ENCODE measurements at regions not wholly inside any gene's neighbourhood (a gene's known extent, or its start where the extent isn't known, plus 50 kb on each side); places are given as distances from the start of the nearest gene placed in this dataset.

DNA sequence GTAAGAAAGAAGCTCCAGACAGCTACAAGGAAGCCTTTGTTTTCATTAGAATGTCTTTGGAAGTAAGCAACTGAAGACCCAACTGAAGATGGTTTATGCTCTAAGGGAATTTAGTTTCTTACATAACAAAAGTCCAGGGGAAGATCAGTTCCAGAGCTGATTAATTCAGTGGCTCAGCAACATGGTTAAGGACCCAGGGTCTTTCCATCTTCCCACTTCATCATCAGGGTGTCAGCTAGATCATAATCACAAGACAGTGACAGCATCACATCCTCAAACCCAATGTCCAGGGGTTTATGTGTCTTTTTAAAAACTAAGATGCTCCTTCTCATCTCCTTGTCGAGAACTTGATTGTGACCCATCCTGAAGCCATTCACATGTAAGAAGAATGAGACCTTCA lies 119.7 kb upstream of the PRDM1 start:
- CTCF ChIA-PET: no interaction called here
- H3K4me1 ChIP-seq (ENCODE audit: insufficient read depth, low read length): no peaks in the 10 kb centered on the region
- TF ChIP-seq, protein P1, sequence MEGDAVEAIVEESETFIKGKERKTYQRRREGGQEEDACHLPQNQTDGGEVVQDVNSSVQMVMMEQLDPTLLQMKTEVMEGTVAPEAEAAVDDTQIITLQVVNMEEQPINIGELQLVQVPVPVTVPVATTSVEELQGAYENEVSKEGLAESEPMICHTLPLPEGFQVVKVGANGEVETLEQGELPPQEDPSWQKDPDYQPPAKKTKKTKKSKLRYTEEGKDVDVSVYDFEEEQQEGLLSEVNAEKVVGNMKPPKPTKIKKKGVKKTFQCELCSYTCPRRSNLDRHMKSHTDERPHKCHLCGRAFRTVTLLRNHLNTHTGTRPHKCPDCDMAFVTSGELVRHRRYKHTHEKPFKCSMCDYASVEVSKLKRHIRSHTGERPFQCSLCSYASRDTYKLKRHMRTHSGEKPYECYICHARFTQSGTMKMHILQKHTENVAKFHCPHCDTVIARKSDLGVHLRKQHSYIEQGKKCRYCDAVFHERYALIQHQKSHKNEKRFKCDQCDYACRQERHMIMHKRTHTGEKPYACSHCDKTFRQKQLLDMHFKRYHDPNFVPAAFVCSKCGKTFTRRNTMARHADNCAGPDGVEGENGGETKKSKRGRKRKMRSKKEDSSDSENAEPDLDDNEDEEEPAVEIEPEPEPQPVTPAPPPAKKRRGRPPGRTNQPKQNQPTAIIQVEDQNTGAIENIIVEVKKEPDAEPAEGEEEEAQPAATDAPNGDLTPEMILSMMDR (IDR thresholded peaks at IDR 0.05): no peak
- H3K27ac ChIP-seq (ENCODE audit: low read depth in 1 of 2, low read length in 2 of 2): no peak overlapping the region
- intact Hi-C loops (cut with DNase I, micrococcal nuclease): no loop called here
- H3K27me3 ChIP-seq (ENCODE audit: control insufficient read depth in 1 of 2, insufficient read depth in 2 of 2, low read length in 2 of 2): no peaks in the 10 kb centered on the region
- Mint-ChIP-seq H3K9me3 (peaks cover 6% of the 10 kb centered on the region), H3K27me3 (no peaks in the 10 kb centered on the region), H3K4me3 (no peak overlapping the region), H3K27ac (no peak overlapping the region), H3K4me1 (ENCODE audit: low read depth) (no peaks in the 10 kb centered on the region), H3K36me3 (ENCODE audit: low read depth) (peaks cover 6% of the 10 kb centered on the region)
- H3K4me3 ChIP-seq (ENCODE audit: low read length): no peak overlapping the region
- DNase-seq (peak in 1 of 14 experiments; percentile 42), ATAC-seq (ENCODE audit: poor library complexity) (no peak)
- no peaks in the 10 kb centered on the region for H3K36me3 ChIP-seq (ENCODE audit: insufficient read depth, low read length)
- POLR2A ChIA-PET: no interaction called here
- peaks cover 0 to 14% of the 10 kb centered on the region in 2 experiments for H3K9me3 ChIP-seq (ENCODE audit: control insufficient read depth in 1 of 2, insufficient read depth in 1 of 2, low read length in 2 of 2)

DNA sequence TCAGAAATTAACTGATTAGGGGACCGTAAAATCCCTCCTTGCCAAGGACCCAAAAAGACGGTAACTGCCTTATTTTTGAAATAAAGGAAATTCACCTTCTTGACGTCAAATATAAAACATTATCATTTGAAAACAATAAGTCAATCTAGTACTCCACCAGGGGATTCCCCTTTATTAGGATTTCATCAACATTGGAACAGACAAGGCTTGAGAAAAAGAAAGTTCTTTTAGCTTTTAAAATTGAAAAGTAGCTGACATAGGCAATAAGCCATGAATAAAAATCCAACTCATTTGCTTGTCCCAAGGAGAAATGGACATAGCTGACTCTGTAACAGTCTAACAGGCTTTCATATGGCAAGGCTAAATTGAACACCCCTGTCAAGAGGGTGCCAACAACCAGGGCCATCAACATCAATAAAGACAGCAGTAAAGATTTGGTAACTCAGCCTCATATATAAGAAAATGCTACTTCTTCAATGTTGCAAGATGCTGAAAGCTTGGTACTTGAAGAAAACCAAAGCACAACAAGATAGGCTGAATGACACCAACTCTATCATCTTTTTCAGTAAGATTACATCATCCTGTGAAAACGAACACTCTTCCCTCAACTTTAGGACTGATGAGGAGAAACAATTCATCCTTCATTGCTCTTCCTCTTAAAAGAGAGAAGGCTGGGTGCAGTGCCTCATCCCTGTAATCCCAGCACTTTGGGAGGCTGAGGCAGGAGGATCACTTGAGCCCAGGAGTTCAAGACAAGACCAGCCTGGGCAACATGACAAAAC lies 121.0 kb upstream of the PRDM1 start:
- Histone ChIP-seq H3K27ac (ENCODE audit: low read depth in 1 of 2, low read length in 2 of 2) (no peak overlapping the region), H3K4me1 (ENCODE audit: insufficient read depth, low read length) (no peaks in the 10 kb centered on the region), H3K4me3 (ENCODE audit: low read length) (no peak overlapping the region), H3K36me3 (ENCODE audit: insufficient read depth, low read length) (no peaks in the 10 kb centered on the region), H3K27me3 (ENCODE audit: control insufficient read depth in 1 of 2, insufficient read depth in 2 of 2, low read length in 2 of 2) (no peaks in the 10 kb centered on the region), H3K9me3 (ENCODE audit: control insufficient read depth in 1 of 2, insufficient read depth in 1 of 2, low read length in 2 of 2) (peaks cover 0 to 12% of the 10 kb centered on the region in 2 experiments)
- Mint-ChIP-seq H3K27ac (no peak overlapping the region), H3K27me3 (no peaks in the 10 kb centered on the region), H3K4me3 (no peak overlapping the region), H3K36me3 (ENCODE audit: low read depth) (peaks cover 4% of the 10 kb centered on the region), H3K4me1 (ENCODE audit: low read depth) (no peaks in the 10 kb centered on the region), H3K9me3 (peaks cover 5% of the 10 kb centered on the region)
- DNase-seq (no peak), ATAC-seq (ENCODE audit: poor library complexity) (no peak)
- CTCF ChIA-PET: no interaction called here
- intact Hi-C loops (cut with DNase I, micrococcal nuclease): no loop called here
- TF ChIP-seq, protein P1 (IDR thresholded peaks at IDR 0.05): no peak
- POLR2A ChIA-PET: interaction anchor here (1.0 kb wide), 2 partner anchors 12 to 27 kb away, joined by 3 read pairs; no protein-coding TSS in a partner anchor

DNA sequence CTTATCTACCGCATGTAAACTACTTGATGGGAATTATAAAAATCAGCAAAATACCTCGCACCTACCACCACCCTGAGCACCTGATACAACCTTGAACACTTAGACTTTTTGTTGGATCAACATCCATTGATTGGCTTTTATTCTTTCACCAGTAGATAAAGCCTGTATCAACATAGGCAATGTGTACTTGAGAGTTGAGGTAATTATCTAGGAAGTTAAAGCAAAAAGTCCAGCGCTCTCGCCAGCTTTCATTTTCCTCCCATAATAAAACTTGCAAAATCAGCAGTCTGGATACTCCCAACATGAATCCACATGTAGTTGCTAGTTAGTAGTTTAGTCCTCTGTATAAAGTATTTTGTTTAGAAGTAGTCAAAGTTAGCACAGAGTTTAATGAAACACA lies 132.0 kb upstream of the PRDM1 start:
- Histone ChIP-seq H3K27me3 (ENCODE audit: control insufficient read depth in 1 of 2, insufficient read depth in 2 of 2, low read length in 2 of 2) (no peaks in the 10 kb centered on the region), H3K36me3 (ENCODE audit: insufficient read depth, low read length) (no peaks in the 10 kb centered on the region), H3K9me3 (ENCODE audit: control insufficient read depth in 1 of 2, insufficient read depth in 1 of 2, low read length in 2 of 2) (no peaks in the 10 kb centered on the region), H3K27ac (ENCODE audit: low read depth in 1 of 2, low read length in 2 of 2) (no peak overlapping the region), H3K4me3 (ENCODE audit: low read length) (no peak overlapping the region), H3K4me1 (ENCODE audit: insufficient read depth, low read length) (no peaks in the 10 kb centered on the region)
- ATAC-seq (ENCODE audit: poor library complexity): no peak
- TF ChIP-seq, protein P1 (IDR thresholded peaks at IDR 0.05): no peak
- no peak overlapping the region for H3K27ac Mint-ChIP-seq
- peaks cover 8% of the 10 kb centered on the region for H3K27me3 Mint-ChIP-seq
- POLR2A ChIA-PET: no interaction called here
- DNase-seq: no peak
- no peaks in the 10 kb centered on the region for H3K36me3 Mint-ChIP-seq (ENCODE audit: low read depth)
- CTCF ChIA-PET: no interaction called here
- H3K4me3 Mint-ChIP-seq: no peak overlapping the region
- H3K9me3 Mint-ChIP-seq: no peaks in the 10 kb centered on the region
- intact Hi-C loops (cut with DNase I, micrococcal nuclease): no loop called here
- H3K4me1 Mint-ChIP-seq (ENCODE audit: low read depth): no peaks in the 10 kb centered on the region
